ENCODE measurements at regions not wholly inside any gene's neighbourhood (a gene's known extent, or its start where the extent isn't known, plus 50 kb on each side); places are given as distances from the start of the nearest gene placed in this dataset.

GRCh38 chr6:112984899-112985298 is 637.8 kb downstream of the RFPL4B start:
- TF ChIP-seq CTCF (IDR thresholded peaks at IDR 0.05) (no peak), POLR2A (IDR thresholded peaks at IDR 0.05) (no peak)
